Suprapubic skin (tissue), 4 donors: ENCODE measurements at regions not wholly inside any gene's neighbourhood (a gene's known extent, or its start where the extent isn't known, plus 50 kb on each side); places are given as distances from the start of the nearest gene placed in this dataset.

Source experiments
- CTCF ChIP-seq, 2 donors: fragments of 200-600 bp in 1 of 2; fragments of 450-650 bp in 1 of 2; sonication (generic) in 1 of 2; IDR thresholded peaks; one replicate each; pipeline ENCODE4 v1.5.1; 2016 to 2019; ENCODE audit warnings: antibody characterized with exemption in 2 of 2, mild to moderate bottlenecking in 1 of 2, moderate library complexity in 1 of 2
- EP300 ChIP-seq: sonication (generic); formaldehyde crosslinking; IDR thresholded peaks from one replicate; pipeline ENCODE4 v1.6.1; 2017; ENCODE audit warnings: antibody characterized with exemption
- POLR2A ChIP-seq, 2 donors: fragments of 450-650 bp; IDR thresholded peaks; one replicate each; pipeline ENCODE4 v1.6.1; 2017; ENCODE audit warnings: antibody characterized with exemption in 2 of 2, mild to moderate bottlenecking in 2 of 2, moderate library complexity in 2 of 2
- POLR2AphosphoS5 ChIP-seq, 3 donors: sonication (generic); formaldehyde crosslinking; IDR thresholded peaks; one replicate each; pipeline ENCODE4 v1.6.1; 2017; ENCODE audit warnings: antibody characterized with exemption in 3 of 3

GRCh38 chr7:51929818-51930217 lies 613.2 kb upstream of the COBL start:
- no peak for TF ChIP-seq POLR2A (IDR thresholded peaks at IDR 0.05)
- no peak for TF ChIP-seq CTCF (IDR thresholded peaks at IDR 0.05)
- TF ChIP-seq EP300, result no peak
- no peak for TF ChIP-seq POLR2AphosphoS5 (IDR thresholded peaks at IDR 0.05)
